Immature natural killer cell (primary cell): ENCODE measurements at regions not wholly inside any gene's neighbourhood (a gene's known extent, or its start where the extent isn't known, plus 50 kb on each side); places are given as distances from the start of the nearest gene placed in this dataset.
"Not testable (repeated sequence)": the region's sequence is repeated elsewhere in the genome, so short reads cannot be mapped to it uniquely, and the experiment has no call there.

Experiments used
- DNase-seq, 3 donors: peaks; one replicate each; pipeline ENCODE4 v3.0.0; 2022; ENCODE audit warnings: mixed read lengths in 1 of 3
- H3K27ac Mint-ChIP-seq, 6 donors: one replicate each; pipeline ENCODE4 v1.8.0; 2020; ENCODE audit warnings: mixed read lengths in 6 of 6, mild to moderate bottlenecking in 5 of 6, inconsistent platforms in 4 of 6, moderate library complexity in 3 of 6
- H3K27me3 Mint-ChIP-seq, 3 donors: one replicate each; pipeline ENCODE4 v1.8.0; 2020 to 2021; ENCODE audit warnings: low read depth in 3 of 3, mild to moderate bottlenecking in 3 of 3, mixed read lengths in 3 of 3, moderate library complexity in 3 of 3, inconsistent platforms in 1 of 3
- H3K36me3 Mint-ChIP-seq, 3 donors: one replicate each; pipeline ENCODE4 v1.8.0; 2020; ENCODE audit warnings: mixed read lengths in 3 of 3, inconsistent platforms in 2 of 3, mild to moderate bottlenecking in 2 of 3
- H3K4me1 Mint-ChIP-seq, 2 donors: one replicate each; pipeline ENCODE4 v1.8.0; 2020; ENCODE audit warnings: inconsistent platforms in 2 of 2, mild to moderate bottlenecking in 2 of 2, mixed read lengths in 2 of 2, moderate library complexity in 1 of 2
- H3K4me3 Mint-ChIP-seq, 5 donors: one replicate each; pipeline ENCODE4 v1.8.0; 2020; ENCODE audit warnings: mild to moderate bottlenecking in 5 of 5, mixed read lengths in 5 of 5, inconsistent platforms in 3 of 5, moderate library complexity in 3 of 5
- H3K9me3 Mint-ChIP-seq, 6 donors: one replicate each; pipeline ENCODE4 v1.8.0; 2020; ENCODE audit warnings: mild to moderate bottlenecking in 6 of 6, mixed read lengths in 6 of 6, inconsistent platforms in 4 of 6, moderate library complexity in 3 of 6

DNA sequence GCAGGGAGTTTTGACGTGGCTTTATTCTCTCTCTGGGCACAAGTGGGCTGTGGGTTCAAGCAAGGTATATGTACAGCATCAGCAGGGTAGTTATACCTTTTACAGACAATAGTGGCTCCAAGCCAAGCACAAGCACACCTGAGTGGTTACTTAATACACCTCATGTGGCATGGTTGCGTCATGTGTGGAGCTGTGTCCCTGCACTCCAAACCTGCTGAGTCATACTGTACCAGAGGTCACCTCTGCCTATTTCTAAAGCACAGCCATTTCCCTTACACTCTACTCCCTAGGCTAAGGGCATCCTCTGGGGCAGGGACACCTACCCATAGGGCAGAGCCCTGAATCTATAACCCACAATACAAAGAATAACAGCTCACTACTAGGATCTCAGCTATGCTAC is 147.3 kb downstream of the OSTF1 start:
- Mint-ChIP-seq H3K4me1 (peaks cover 0 to 1% of the 10 kb centered on the region in 2 donors), H3K27me3 (peaks cover 0 to 2% (median 0%) of the 10 kb centered on the region in 3 donors), H3K27ac (peak overlapping the region in 1 of 6 donors; percentile 71), H3K36me3 (peaks cover 0 to 4% (median 0%) of the 10 kb centered on the region in 3 donors), H3K4me3 (no peak overlapping the region), H3K9me3 (no peaks in the 10 kb centered on the region)
- no peak for DNase-seq

GRCh38 chr9:75238311-75238976 is 150.1 kb downstream of the OSTF1 start:
- Mint-ChIP-seq H3K9me3 (no peaks in the 10 kb centered on the region), H3K4me3 (no peak overlapping the region), H3K36me3 (peaks cover 0 to 1% (median 0%) of the 10 kb centered on the region in 3 donors), H3K27me3 (no peaks in the 10 kb centered on the region), H3K27ac (no peak overlapping the region), H3K4me1 (peaks cover 0 to 1% of the 10 kb centered on the region in 2 donors)
- peak; percentile 26 to 46 (median 35) for DNase-seq

DNA sequence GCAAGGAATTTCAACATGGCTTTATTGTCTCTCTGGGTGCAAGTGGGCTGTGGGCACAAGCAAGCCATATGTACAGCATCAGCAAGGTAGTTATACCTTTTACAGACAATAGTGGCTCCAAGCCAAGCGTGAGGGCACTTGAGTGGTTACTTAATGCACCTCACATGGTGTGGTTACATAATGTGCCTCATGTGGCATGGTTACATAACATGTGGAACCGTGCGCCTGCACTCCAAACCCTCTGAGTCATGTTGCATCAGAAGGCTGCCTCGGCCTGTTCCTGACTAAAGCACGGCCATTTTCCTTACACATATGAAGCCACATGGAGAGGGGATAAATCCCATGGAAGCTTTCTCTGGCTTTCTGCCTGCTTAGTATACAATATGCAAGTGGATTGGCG is 150.9 kb downstream of the OSTF1 start:
- DNase-seq, result no peak
- Mint-ChIP-seq H3K36me3 (no peaks in the 10 kb centered on the region), H3K27me3 (no peaks in the 10 kb centered on the region), H3K4me3 (no peak overlapping the region), H3K27ac (peak overlapping the region in 1 of 6 donors; percentile 14), H3K4me1 (peaks cover 0 to 1% of the 10 kb centered on the region in 2 donors), H3K9me3 (no peaks in the 10 kb centered on the region)

DNA sequence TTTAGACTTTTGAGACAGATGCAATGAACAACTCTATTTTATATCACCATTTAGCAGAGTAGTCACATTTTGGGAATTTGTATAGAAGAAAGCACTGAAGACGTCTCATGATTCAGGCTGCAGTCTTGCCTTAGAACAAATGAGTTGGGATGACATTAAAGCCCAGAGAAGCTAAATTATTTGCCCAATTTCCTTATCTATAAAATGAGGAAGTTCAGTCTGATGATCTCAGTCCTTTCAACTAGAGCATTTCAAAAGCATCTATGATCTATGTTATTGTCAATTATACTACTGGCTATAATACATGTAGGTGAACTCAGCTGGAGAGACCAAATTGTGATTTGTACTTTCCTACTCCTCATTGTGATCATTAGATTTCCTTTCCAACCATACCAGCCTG is 154.1 kb downstream of the OSTF1 start:
- Mint-ChIP-seq H3K27me3 (no peaks in the 10 kb centered on the region), H3K4me3 (no peak overlapping the region), H3K27ac (no peak overlapping the region), H3K9me3 (peaks cover 0 to 15% (median 4%) of the 10 kb centered on the region in 6 donors), H3K36me3 (peaks cover 12 to 17% (median 13%) of the 10 kb centered on the region in 3 donors), H3K4me1 (peaks cover 0 to 1% of the 10 kb centered on the region in 2 donors)
- no peak for DNase-seq

DNA sequence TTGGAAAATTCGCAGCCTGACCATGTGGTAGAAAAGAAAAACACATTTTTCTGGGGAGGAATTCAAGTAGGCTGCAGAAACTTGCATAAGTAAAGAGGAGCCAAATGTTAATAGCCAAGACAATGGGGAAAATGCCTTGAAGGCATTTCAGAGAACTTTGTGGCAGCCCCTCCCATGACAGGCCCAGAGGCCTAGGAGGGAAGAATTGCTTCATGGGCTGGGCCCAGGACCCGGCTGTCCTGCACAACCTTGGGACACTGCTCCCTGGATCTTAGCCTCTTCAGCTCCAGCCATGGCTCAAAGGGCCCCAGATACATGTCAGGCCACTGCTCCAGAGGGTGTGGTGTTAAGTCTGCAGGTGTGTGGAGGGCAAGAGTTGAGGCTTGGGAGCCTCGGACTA is 158.6 kb downstream of the OSTF1 start:
- Mint-ChIP-seq H3K9me3 (peaks cover 8 to 45% (median 18%) of the 10 kb centered on the region in 6 donors), H3K4me3 (no peak overlapping the region), H3K27ac (no peak overlapping the region), H3K27me3 (no peaks in the 10 kb centered on the region), H3K36me3 (peaks cover 47 to 55% (median 53%) of the 10 kb centered on the region in 3 donors), H3K4me1 (no peaks in the 10 kb centered on the region)
- DNase-seq, result no peak

- H3K36me3 Mint-ChIP-seq, result peaks cover 7 to 20% (median 16%) of the 10 kb centered on the region in 3 donors
These were observed 177.2 kb downstream of the OSTF1 start for GRCh38 chr9:75265525-75265972.

GRCh38 chr9:75269197-75269596 is 180.9 kb downstream of the OSTF1 start:
- Mint-ChIP-seq H3K4me1 (no peaks in the 10 kb centered on the region), H3K9me3 (peaks cover 3 to 20% (median 8%) of the 10 kb centered on the region in 6 donors), H3K36me3 (peaks cover 13 to 26% (median 22%) of the 10 kb centered on the region in 3 donors), H3K27ac (no peak overlapping the region), H3K27me3 (peaks cover 0 to 2% (median 0%) of the 10 kb centered on the region in 3 donors), H3K4me3 (no peak overlapping the region)
- no peak for DNase-seq

More at GRCh38 chr9:75265525-75265972, 177.2 kb downstream of the OSTF1 start:
- Mint-ChIP-seq H3K4me1 (no peaks in the 10 kb centered on the region), H3K4me3 (no peak overlapping the region), H3K27me3 (no peaks in the 10 kb centered on the region), H3K9me3 (no peaks in the 10 kb centered on the region), H3K27ac (peak overlapping the region in 1 of 6 donors; percentile 46)
- DNase-seq, result peak; percentile 21 to 40 (median 28)

- H3K4me3 Mint-ChIP-seq, result not testable (repeated sequence)
These were observed 184.7 kb downstream of the OSTF1 start for GRCh38 chr9:75273055-75273454.

DNA sequence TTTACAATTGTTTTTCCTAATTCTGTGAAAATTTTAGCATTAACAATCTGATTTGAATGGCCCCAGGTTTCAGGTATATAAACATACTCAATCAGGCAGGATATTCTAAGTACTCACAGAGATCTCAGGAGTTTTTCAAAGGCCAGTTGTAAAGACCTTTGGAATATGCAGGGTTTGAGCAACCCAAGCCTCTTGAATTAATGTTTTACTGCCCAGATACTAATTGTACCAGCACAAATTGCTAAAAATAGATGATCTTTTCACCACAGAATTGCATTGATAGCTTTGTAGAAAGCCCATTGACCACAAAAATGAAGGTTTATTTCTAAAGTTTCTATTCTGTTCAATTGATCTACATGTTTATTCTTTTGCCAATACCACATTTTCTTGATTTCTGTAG is 186.5 kb downstream of the OSTF1 start:
- no peak overlapping the region for H3K4me3 Mint-ChIP-seq
- peaks cover 3 to 20% (median 8%) of the 10 kb centered on the region in 6 donors for H3K9me3 Mint-ChIP-seq
- DNase-seq, result no peak
- peaks cover 18 to 31% (median 29%) of the 10 kb centered on the region in 3 donors for H3K36me3 Mint-ChIP-seq
- peaks cover 0 to 2% (median 0%) of the 10 kb centered on the region in 3 donors for H3K27me3 Mint-ChIP-seq
- no peak overlapping the region for H3K27ac Mint-ChIP-seq
- H3K4me1 Mint-ChIP-seq, result no peaks in the 10 kb centered on the region

More at GRCh38 chr9:75273055-75273454, 184.7 kb downstream of the OSTF1 start:
- H3K4me1 Mint-ChIP-seq, H3K27ac Mint-ChIP-seq, DNase-seq, H3K27me3 Mint-ChIP-seq: not testable (repeated sequence)
- H3K9me3 Mint-ChIP-seq, result peaks cover 3 to 20% (median 8%) of the 10 kb centered on the region in 6 donors
- H3K36me3 Mint-ChIP-seq, result peaks cover 18 to 35% (median 31%) of the 10 kb centered on the region in 3 donors

DNA sequence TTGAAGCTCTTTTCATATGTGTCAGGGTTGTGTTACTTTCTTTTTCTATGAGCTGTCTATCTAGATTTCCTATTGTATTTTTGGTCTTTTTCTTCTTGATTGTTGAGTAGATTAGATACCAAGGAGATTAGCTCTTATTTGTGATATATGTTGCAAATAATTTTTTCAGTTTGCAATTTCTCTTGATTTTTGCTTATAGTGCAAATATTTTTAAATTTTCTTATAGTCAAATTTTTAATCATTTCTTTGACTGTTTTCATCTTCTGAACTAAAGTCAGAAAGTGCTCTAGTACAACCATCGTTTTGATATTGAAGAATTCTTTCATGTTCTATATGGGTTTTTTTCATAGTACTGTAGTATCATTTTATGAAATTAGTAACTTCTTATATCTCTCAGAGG is 193.7 kb downstream of the OSTF1 start:
- H3K4me1 Mint-ChIP-seq, result no peaks in the 10 kb centered on the region
- H3K9me3 Mint-ChIP-seq, result peaks cover 3 to 28% (median 13%) of the 10 kb centered on the region in 6 donors
- H3K27ac Mint-ChIP-seq, result no peak overlapping the region
- no peak for DNase-seq
- H3K36me3 Mint-ChIP-seq, result peaks cover 10 to 25% (median 24%) of the 10 kb centered on the region in 3 donors
- no peak overlapping the region for H3K4me3 Mint-ChIP-seq
- peaks cover 0 to 2% (median 1%) of the 10 kb centered on the region in 3 donors for H3K27me3 Mint-ChIP-seq

DNA sequence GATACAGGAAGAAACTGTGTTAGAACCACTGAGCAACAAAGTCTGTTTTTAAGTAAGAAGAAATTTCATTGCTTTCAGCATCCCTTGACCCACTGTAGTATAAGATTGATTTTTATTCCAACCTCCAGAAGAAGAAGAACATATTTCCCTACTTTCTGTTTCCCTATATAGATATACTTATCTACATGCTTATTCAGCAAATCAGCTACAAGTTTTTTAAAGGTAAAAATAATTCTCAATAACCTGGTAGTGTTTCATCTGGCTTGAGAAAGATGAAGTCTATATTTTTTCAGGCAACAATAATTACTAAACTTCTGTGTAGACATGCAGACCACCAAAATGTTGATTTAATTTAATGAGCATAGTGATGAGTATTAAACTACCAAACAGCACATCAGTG is 201.0 kb downstream of the OSTF1 start:
- DNase-seq, result no peak
- no peaks in the 10 kb centered on the region for H3K4me1 Mint-ChIP-seq
- H3K27ac Mint-ChIP-seq, result no peak overlapping the region
- peaks cover 0 to 2% (median 0%) of the 10 kb centered on the region in 3 donors for H3K27me3 Mint-ChIP-seq
- peaks cover 20 to 49% (median 47%) of the 10 kb centered on the region in 3 donors for H3K36me3 Mint-ChIP-seq
- H3K4me3 Mint-ChIP-seq, result no peak overlapping the region
- H3K9me3 Mint-ChIP-seq, result peaks cover 3 to 32% (median 16%) of the 10 kb centered on the region in 6 donors

DNA sequence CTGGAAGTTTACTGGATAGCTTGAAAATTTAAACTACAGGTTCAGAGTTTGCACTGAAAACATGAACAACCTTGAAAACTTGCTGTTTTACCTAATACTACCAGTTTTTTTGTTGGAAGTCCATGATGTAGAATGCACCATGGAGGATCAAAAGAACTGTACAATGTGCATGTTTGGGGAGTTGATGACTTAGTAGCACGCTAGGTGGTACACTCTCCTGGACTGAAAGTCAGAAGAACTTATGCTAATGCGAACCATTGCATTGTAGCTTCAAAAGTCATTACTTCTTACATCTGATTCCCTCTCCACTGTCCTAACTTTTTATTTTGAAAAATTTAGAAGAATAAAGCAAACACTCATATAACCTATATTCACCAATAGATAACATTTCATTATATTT is 211.0 kb downstream of the OSTF1 start:
- Mint-ChIP-seq H3K27ac (no peak overlapping the region), H3K36me3 (peaks cover 7 to 17% (median 11%) of the 10 kb centered on the region in 3 donors), H3K9me3 (peaks cover 0 to 3% (median 0%) of the 10 kb centered on the region in 6 donors), H3K4me3 (no peak overlapping the region), H3K4me1 (no peaks in the 10 kb centered on the region), H3K27me3 (peaks cover 0 to 3% (median 1%) of the 10 kb centered on the region in 3 donors)
- no peak for DNase-seq

DNA sequence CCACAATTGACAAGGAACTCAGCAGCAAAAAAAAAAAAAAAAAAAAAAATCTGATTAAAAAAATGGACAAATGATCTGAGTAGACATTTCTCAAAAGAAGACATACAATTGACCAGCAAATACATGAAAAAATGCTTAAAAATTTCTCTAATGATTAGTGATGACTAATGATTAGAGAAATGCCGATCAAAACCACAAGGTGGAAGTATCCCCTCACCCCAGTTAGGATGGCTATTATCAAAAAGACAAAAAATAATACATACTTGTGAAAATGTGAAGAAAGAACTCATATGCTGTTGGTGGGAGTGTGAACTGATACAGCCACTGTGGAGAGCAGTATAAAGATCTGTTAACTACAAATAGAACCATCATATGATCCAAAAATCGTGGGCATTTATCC is 245.3 kb downstream of the OSTF1 start:
- Mint-ChIP-seq H3K36me3 (peaks cover 3 to 4% (median 3%) of the 10 kb centered on the region in 3 donors), H3K27me3 (no peaks in the 10 kb centered on the region), H3K27ac (no peak overlapping the region), H3K4me1 (no peaks in the 10 kb centered on the region), H3K4me3 (no peak overlapping the region), H3K9me3 (peaks cover 17 to 58% (median 36%) of the 10 kb centered on the region in 6 donors)
- DNase-seq, result no peak

DNA sequence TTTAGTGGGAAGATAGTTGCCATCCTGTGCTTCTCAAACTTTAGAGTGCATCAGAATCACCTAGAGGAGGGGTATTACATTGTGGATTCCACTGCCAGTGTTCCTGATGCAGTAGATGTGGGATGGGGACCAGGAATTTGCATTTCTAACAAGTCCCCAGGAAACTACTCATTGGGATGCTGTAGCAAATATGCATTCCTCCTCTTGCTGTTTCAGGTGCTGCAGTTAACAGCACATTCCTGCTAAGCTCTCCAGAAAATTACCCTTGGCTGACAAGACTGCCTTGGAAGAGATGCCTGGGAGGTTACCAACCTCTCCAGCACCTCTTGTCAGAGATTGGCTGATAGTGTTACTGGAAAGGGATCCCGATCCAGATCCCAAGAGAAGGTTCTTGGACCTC is 270.5 kb downstream of the OSTF1 start:
- peaks cover 0 to 1% (median 0%) of the 10 kb centered on the region in 3 donors for H3K27me3 Mint-ChIP-seq
- no peak overlapping the region for H3K27ac Mint-ChIP-seq
- H3K4me3 Mint-ChIP-seq, result no peak overlapping the region
- peaks cover 11 to 30% (median 19%) of the 10 kb centered on the region in 6 donors for H3K9me3 Mint-ChIP-seq
- H3K4me1 Mint-ChIP-seq, result no peaks in the 10 kb centered on the region
- H3K36me3 Mint-ChIP-seq, result peaks cover 0 to 7% (median 3%) of the 10 kb centered on the region in 3 donors
- no peak for DNase-seq
